ENCODE measurements at regions not wholly inside any gene's neighbourhood (a gene's known extent, or its start where the extent isn't known, plus 50 kb on each side); places are given as distances from the start of the nearest gene placed in this dataset.

DNA sequence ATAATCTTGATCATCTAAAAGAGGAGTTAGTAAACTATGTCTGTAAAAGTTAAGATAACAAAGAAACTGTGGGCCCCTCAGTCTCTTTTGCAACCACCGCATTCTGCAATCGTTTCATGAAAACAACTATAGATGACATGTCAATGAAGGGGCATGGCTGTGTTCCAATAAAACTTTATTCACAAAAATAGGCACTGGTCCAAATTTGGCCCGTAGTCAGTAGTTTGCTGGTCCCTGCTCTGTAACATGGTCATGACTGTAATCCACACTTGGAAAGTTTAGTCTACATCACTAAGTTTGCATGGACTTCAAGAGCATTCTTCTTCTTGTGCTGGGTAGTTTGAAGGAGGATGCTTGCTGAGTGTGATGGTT lies 299.3 kb upstream of the PSMD7 start:
- no peaks in the 10 kb centered on the region for H3K4me1 ChIP-seq
- peaks cover 0 to 7% of the 10 kb centered on the region in 2 donors for H3K9me3 ChIP-seq
- H3K27me3 ChIP-seq: no peaks in the 10 kb centered on the region
- no peaks in the 10 kb centered on the region for H3K36me3 ChIP-seq
- TF ChIP-seq, protein P1, sequence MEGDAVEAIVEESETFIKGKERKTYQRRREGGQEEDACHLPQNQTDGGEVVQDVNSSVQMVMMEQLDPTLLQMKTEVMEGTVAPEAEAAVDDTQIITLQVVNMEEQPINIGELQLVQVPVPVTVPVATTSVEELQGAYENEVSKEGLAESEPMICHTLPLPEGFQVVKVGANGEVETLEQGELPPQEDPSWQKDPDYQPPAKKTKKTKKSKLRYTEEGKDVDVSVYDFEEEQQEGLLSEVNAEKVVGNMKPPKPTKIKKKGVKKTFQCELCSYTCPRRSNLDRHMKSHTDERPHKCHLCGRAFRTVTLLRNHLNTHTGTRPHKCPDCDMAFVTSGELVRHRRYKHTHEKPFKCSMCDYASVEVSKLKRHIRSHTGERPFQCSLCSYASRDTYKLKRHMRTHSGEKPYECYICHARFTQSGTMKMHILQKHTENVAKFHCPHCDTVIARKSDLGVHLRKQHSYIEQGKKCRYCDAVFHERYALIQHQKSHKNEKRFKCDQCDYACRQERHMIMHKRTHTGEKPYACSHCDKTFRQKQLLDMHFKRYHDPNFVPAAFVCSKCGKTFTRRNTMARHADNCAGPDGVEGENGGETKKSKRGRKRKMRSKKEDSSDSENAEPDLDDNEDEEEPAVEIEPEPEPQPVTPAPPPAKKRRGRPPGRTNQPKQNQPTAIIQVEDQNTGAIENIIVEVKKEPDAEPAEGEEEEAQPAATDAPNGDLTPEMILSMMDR (IDR thresholded peaks at IDR 0.05): no peak
- no peak for DNase-seq (ENCODE audit: low spot score)
- no peak overlapping the region for H3K4me3 ChIP-seq
- no peak overlapping the region for H3K27ac ChIP-seq

DNA sequence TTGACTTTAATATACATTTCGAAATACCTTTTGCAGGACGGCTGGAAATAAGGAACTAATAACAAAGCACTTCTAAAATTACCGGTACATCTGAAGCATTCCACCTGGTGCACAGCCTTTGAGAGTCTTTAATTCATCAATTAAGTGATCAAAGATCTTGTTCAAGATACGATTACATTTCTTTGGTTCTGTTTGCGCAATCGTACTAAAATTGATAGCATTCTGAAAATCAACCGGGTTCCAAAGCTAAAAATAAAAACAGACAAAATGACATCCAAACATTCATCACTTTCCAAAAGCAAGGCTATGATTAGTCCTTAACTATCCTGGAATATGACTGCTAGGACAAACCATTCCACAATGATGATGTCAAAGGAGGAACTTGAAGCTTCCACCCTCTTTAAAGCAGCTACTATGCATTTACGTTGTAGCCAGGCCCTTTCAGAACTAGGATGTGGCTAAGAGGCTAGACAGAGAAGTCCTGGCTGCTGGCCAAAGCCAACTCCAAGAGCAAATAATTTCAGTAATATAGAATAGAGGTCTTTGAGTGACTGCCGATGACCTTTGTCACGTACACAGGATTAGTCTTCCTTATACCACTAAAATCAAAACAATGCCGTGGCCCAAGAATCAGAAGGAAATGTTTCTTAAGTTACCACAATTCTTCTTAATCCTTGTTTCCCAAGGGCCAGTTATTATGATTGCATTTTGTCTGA lies 299.8 kb upstream of the PSMD7 start:
- H3K36me3 ChIP-seq: no peaks in the 10 kb centered on the region
- H3K4me3 ChIP-seq: no peak overlapping the region
- no peaks in the 10 kb centered on the region for H3K27me3 ChIP-seq
- no peak overlapping the region for H3K27ac ChIP-seq
- peaks cover 0 to 7% of the 10 kb centered on the region in 2 donors for H3K9me3 ChIP-seq
- TF ChIP-seq, protein P1 (IDR thresholded peaks at IDR 0.05): no peak
- H3K4me1 ChIP-seq: no peaks in the 10 kb centered on the region
- no peak for DNase-seq (ENCODE audit: low spot score)

DNA sequence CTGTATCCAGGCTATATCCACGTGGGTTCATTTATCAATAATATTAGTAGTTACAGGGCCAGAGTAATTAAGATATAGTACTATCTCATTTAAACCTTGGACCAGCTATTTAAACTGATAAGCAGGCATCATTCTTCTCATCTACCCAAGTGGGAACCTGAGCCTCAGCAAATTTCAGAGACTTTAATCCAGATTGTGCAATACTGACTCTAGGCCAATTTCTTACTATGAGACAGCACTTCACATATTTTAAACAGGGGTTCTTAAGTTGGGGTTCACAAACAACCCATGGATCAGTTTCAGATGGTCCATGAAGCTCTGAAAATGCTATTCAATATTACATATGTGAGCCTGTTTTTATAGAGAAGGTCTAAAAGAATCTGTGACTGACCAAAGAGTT lies 302.7 kb upstream of the PSMD7 start:
- TF ChIP-seq, protein P1 (IDR thresholded peaks at IDR 0.05): no peak
- DNase-seq (ENCODE audit: low spot score): no peak
- no peaks in the 10 kb centered on the region for H3K36me3 ChIP-seq
- peaks cover 0 to 7% of the 10 kb centered on the region in 2 donors for H3K9me3 ChIP-seq
- H3K4me1 ChIP-seq: no peaks in the 10 kb centered on the region
- H3K27me3 ChIP-seq: no peaks in the 10 kb centered on the region
- no peak overlapping the region for H3K27ac ChIP-seq
- H3K4me3 ChIP-seq: no peak overlapping the region

DNA sequence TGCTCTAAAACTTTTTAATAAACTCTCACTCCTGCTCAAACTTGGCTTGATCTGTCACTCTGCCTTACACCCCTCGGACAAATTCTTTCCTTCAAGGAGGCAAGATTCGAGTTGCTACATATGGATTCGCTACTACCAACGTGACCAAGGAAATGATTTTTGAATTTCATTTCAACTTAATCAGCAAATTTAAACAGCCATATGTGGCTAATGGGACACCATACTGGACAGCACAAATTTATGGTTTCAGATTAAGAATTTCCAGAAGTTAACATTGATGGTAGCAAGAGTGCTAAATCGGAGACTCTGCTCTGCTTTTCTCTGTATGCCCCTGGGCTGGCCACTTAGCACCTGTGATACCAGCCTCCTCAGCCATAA lies 318.2 kb upstream of the PSMD7 start:
- Histone ChIP-seq H3K4me3 (no peak overlapping the region), H3K4me1 (no peaks in the 10 kb centered on the region), H3K27ac (no peak overlapping the region), H3K36me3 (no peaks in the 10 kb centered on the region), H3K27me3 (no peaks in the 10 kb centered on the region), H3K9me3 (no peaks in the 10 kb centered on the region)
- no peak for DNase-seq (ENCODE audit: low spot score)
- TF ChIP-seq, protein P1 (IDR thresholded peaks at IDR 0.05): no peak

DNA sequence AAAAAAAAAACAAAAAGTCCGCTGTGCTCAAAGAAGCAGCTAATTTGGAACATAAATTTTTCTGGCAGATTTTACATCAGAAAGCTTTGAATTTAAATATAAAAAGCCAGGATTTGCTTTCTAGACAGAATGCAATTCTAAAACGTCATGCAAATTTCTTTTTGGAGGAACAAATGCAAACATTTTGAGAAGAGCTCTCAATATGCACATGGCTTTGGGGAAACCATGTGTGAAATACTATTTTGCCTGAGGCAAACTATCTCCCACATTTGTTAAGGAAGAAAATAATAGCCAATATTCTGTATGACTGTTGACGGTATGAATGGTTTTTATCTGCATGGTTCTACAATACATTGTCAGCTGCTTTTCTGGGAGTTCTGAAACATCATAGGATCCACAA lies 320.0 kb upstream of the PSMD7 start:
- H3K27me3 ChIP-seq: no peaks in the 10 kb centered on the region
- no peak for DNase-seq (ENCODE audit: low spot score)
- H3K4me3 ChIP-seq: no peak overlapping the region
- H3K27ac ChIP-seq: no peak overlapping the region
- no peaks in the 10 kb centered on the region for H3K9me3 ChIP-seq
- no peaks in the 10 kb centered on the region for H3K4me1 ChIP-seq
- no peaks in the 10 kb centered on the region for H3K36me3 ChIP-seq
- TF ChIP-seq, protein P1 (IDR thresholded peaks at IDR 0.05): no peak

DNA sequence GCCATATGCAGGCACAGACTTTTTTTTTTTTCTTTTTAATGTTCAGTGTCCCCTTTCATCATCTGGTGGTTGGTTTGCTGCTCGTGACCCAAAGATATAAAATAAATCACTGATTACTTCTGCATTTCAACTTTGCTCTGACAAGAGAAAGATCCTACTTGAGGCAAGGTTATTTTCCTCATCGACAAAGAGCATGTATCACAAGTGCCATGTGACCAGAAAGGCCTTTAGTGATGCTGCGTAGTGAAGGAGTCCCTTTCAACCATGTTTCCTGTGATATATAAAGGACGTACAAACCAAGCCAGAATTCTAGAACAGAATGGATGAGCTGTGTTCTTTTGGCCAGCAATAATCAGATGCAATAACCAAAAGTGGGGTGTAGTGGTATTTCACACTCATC lies 323.4 kb upstream of the PSMD7 start:
- H3K4me3 ChIP-seq: no peak overlapping the region
- DNase-seq (ENCODE audit: low spot score): no peak
- TF ChIP-seq, protein P1 (IDR thresholded peaks at IDR 0.05): no peak
- H3K9me3 ChIP-seq: no peaks in the 10 kb centered on the region
- no peak overlapping the region for H3K27ac ChIP-seq
- H3K27me3 ChIP-seq: no peaks in the 10 kb centered on the region
- H3K4me1 ChIP-seq: no peaks in the 10 kb centered on the region
- H3K36me3 ChIP-seq: no peaks in the 10 kb centered on the region
